Astrocyte of the cerebellum (primary cell): ENCODE measurements at regions not wholly inside any gene's neighbourhood (a gene's known extent, or its start where the extent isn't known, plus 50 kb on each side); places are given as distances from the start of the nearest gene placed in this dataset.
"Not testable (repeated sequence)": the region's sequence is repeated elsewhere in the genome, so short reads cannot be mapped to it uniquely, and the experiment has no call there.

ENCODE experiments used
- DNase-seq: peaks from one replicate; pipeline ENCODE4 v3.0.0-alpha.2; 2011; ENCODE audit warnings: low read depth
- H3K4me3 ChIP-seq: 2 replicates; pipeline ENCODE4 v1.5.1; 2011; ENCODE audit warnings: mild to moderate bottlenecking, low read depth, low read length, moderate library complexity
- in situ Hi-C: cut with HindIII; loops from 2 replicates; pipeline ENCODE4 v1.10.0; 2017; ENCODE audit warnings: low sequenced_read_pairs
- TF ChIP-seq, protein P1 (sequence below): IDR thresholded peaks from 2 replicates; pipeline ENCODE4 v1.5.1; 2012; ENCODE audit warnings: low read length, low read depth, moderate library complexity, mild to moderate bottlenecking; ENCODE audit errors: missing control alignments

DNA sequence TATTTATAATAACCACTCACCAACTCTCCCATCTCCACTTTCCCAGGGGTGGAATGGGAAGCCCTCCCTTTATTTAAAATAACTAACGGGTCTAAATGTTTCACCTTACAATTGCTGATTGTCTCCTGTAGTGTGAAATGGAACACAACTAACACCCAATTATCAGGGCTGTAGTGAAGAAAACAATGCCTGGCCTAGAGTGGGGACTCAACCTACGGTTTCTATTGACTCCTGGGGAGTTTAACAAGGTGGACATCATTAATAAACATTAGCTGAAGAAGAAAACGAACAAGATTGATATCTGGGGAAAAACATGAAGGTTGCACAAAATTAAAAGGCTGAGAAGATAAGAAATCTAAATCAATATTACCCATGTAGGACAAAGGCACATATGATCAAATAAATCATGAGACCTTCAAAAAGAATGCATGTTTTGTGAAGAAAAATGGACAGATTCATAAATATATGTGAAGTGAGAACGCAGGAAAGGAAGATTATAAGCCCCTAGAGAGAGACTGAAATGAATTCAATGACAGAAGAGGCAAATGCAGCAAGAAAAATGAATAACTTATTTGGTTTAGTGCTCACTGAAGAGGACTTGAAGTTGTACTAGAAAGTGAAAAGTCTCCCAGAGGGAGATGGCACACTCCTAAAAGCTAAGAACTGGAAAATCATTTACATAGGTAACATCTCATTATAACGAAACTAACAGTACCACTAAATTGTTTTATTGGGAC, 593.0 kb upstream of the AADAT start:
- no peak overlapping the region for H3K4me3 ChIP-seq
- TF ChIP-seq, protein P1, sequence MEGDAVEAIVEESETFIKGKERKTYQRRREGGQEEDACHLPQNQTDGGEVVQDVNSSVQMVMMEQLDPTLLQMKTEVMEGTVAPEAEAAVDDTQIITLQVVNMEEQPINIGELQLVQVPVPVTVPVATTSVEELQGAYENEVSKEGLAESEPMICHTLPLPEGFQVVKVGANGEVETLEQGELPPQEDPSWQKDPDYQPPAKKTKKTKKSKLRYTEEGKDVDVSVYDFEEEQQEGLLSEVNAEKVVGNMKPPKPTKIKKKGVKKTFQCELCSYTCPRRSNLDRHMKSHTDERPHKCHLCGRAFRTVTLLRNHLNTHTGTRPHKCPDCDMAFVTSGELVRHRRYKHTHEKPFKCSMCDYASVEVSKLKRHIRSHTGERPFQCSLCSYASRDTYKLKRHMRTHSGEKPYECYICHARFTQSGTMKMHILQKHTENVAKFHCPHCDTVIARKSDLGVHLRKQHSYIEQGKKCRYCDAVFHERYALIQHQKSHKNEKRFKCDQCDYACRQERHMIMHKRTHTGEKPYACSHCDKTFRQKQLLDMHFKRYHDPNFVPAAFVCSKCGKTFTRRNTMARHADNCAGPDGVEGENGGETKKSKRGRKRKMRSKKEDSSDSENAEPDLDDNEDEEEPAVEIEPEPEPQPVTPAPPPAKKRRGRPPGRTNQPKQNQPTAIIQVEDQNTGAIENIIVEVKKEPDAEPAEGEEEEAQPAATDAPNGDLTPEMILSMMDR: no peak
- in situ Hi-C loops: no loop called here
- no peak for DNase-seq

DNA sequence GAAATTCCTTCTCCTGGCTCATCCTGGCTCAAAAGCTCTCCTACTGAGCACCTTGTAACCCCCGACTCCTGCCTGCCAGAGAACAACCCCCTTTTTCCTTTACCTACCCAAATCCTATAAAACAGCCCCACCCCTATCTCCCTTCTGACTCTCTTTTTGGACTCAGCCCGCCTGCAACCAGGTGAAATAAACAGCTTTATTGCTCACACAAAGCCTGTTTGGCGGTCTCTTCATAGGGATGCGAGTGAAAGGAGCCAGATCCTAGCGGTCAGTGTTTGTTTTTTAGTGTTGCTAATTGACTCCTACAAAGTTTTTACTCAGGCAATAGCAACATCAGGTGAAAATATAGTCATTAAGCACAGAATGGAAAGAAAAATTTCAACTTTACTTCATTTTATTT, 592.3 kb upstream of the AADAT start:
- H3K4me3 ChIP-seq, in situ Hi-C loops, DNase-seq: not testable (repeated sequence)

DNA sequence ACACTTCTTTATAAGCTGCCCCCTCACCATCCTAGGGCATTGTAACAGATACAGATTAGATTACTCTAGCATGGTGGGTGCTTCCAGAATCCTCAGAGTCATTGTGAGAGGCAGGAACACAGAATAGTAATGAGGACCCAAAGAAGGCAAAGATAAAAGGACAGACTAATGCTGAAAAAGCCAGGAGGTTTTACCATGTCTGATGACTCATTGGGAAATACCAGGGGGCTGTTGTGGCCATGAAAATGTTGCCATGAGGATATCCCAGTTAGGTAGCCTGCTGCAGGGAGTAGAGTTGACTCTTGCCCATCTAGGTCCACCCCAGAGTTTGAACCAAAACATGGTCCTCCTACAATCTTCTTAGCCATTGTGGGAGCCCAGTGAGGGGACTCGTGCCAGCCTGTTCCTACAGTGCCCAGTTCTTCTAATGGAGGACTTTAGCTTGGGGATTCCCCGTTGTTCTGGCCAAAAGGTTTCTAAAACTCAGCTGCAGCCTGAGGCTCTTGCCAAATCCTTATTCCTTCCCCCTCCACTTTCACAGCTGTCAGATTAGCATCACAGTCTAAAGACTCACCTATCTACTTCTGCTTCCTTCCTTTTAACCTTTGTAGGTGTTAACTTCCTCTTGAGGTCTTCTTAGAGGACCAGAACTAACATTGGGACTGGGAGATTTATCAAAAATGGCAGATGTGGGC, 586.0 kb upstream of the AADAT start:
- TF ChIP-seq, protein P1: no peak
- H3K4me3 ChIP-seq: no peak overlapping the region
- in situ Hi-C loops: no loop called here
- no peak for DNase-seq

- in situ Hi-C loops: no loop called here
- TF ChIP-seq, protein P1: no peak
- no peak for DNase-seq
- no peak overlapping the region for H3K4me3 ChIP-seq
These were observed 584.4 kb upstream of the AADAT start for GRCh38 chr4:170674176-170674575.

DNA sequence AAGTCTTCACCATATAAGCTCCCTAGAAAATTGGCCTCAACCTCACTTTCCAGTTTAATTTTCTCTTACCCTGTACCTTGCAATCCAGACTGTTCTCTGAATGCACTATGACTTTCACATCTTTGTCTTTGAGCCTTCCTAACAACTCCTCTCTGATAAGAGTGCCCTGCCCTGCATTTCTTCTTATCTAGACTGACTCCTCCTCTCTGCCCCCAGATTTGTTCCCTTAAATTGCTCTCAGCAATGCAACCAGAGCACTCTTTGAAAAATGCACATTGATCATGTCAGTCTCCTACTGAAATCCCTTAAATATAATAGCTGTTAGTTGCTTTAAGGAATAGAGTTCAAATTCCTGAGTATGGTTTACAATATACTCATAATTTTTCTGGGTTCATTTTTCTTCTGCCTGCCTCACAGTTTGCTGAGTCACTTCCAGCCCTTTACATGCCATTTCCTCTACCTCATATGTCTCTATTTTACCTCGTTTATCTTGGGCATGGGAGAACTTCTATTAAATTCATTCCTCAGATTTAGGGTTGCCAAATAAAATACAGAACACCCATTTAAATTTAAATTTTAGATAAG, 582.7 kb upstream of the AADAT start:
- in situ Hi-C loops: no loop called here
- no peak overlapping the region for H3K4me3 ChIP-seq
- DNase-seq: no peak
- TF ChIP-seq, protein P1: no peak

- H3K4me3 ChIP-seq: no peak overlapping the region
- no peak for DNase-seq
- TF ChIP-seq, protein P1: no peak
- in situ Hi-C loops: no loop called here
These were observed 581.4 kb upstream of the AADAT start for GRCh38 chr4:170671171-170671570.

- TF ChIP-seq, protein P1: no peak
- no peak overlapping the region for H3K4me3 ChIP-seq
- no peak for DNase-seq
- in situ Hi-C loops: no loop called here
These were observed 578.1 kb upstream of the AADAT start for GRCh38 chr4:170667814-170668213.
